Fibroblast of lung (primary cell): ENCODE measurements at regions not wholly inside any gene's neighbourhood (a gene's known extent, or its start where the extent isn't known, plus 50 kb on each side); places are given as distances from the start of the nearest gene placed in this dataset.

Experiments used
- CTCF ChIP-seq, 2 donors: IDR thresholded peaks in 1 of 2; conservative IDR thresholded peaks in 1 of 2; 1 replicate in 1 of 2; 2 replicates in 1 of 2; pipeline ENCODE4 v1.5.1; 2011 to 2012; ENCODE audit warnings: low read length in 2 of 2, control low read depth in 1 of 2, inconsistent platforms in 1 of 2, low read depth in 1 of 2, mild to moderate bottlenecking in 1 of 2
- EZH2 ChIP-seq: IDR thresholded peaks from 2 replicates; pipeline ENCODE4 v1.5.1; 2012; ENCODE audit warnings: low read length, control low read depth, mild to moderate bottlenecking; ENCODE audit errors: missing control alignments

DNA sequence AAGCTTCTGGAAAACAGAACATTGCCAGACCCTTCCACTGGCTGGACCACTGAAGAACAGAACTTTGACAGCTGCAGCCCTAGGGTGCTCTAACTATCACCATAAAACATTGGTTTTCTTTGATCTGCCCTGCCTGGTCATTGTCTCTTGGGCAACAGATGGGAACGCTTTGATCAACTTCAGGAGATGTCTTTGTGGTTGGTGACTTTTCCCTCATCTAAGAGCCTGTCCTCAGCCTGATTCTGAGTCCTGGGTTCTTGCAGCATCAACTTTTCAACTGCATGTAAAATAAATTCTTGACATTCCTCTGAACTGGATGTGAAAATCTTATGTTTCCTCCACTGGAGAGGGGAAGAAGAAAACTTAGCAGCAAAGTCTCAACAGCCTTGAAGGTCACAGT lies 53.1 kb upstream of the ZNRF2 start:
- no peak for TF ChIP-seq CTCF (conservative IDR thresholded peaks at IDR 0.05 in 1 of 2, IDR thresholded peaks at IDR 0.05 in 1 of 2; ENCODE audit: low read depth in 1 of 2, low read length in 2 of 2)
- no peak for TF ChIP-seq EZH2
